ENCODE measurements at regions not wholly inside any gene's neighbourhood (a gene's known extent, or its start where the extent isn't known, plus 50 kb on each side); places are given as distances from the start of the nearest gene placed in this dataset.

DNA sequence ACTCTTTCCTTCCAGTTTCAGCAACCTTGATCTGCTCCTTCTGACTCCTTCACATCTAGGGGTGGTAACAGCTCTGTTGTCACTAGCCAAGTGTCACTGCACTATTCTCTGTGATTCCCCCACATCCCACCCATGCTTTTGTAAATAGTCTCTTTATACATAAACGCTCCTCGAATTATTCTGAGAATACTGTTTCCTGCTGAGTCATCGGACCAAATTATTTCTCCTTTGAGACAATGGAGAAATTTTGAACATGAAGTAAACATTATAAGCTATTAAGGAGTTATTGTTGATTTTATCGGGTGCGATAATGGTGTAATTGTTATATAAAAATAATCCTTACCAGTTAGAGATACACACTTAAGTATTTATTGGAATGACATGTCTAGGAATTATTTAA is 245.1 kb upstream of the RPS6KA3 start:
- DNase-seq (ENCODE audit: missing footprints), result no peak
- intact Hi-C loops (cut with DNase I), result no loop called here
- ATAC-seq, result no peak

GRCh38 chrX:20507901-20508620 is 241.4 kb upstream of the RPS6KA3 start:
- intact Hi-C loops (cut with DNase I), result no loop called here
- DNase-seq (ENCODE audit: missing footprints), result no peak
- ATAC-seq, result no peak

DNA sequence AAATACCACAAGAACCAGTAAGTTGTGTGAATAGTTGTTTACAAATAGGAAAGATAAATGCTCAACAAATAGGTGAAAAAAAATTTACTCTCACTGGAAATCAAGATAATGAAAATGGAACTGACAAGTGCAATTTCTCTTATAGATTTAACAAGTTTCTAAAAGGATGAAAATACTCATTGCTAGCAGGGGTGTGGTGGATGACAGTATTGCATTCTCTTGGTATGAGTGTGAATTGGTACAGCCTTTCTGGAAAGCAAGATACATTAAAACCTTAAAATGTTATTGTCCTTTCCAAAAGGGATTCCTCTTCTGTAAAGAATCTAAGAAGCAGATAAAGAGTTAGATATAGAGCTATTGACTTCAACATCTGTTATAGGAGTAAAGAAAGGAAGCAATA is 240.0 kb upstream of the RPS6KA3 start:
- DNase-seq (ENCODE audit: missing footprints), result no peak
- ATAC-seq, result no peak
- intact Hi-C loops (cut with DNase I), result no loop called here

- DNase-seq (ENCODE audit: missing footprints) (no peak), ATAC-seq (no peak)
- intact Hi-C loops (cut with DNase I), result no loop called here
Observed at GRCh38 chrX:20500949-20501348, 234.2 kb upstream of the RPS6KA3 start.

- intact Hi-C loops (cut with DNase I), result no loop called here
- ATAC-seq, result no peak
- DNase-seq (ENCODE audit: missing footprints), result no peak
Observed at GRCh38 chrX:20500171-20500865, 233.6 kb upstream of the RPS6KA3 start.

- DNase-seq (ENCODE audit: missing footprints) (no peak), ATAC-seq (no peak)
- intact Hi-C loops (cut with DNase I), result no loop called here
Observed at GRCh38 chrX:20499763-20500162, 233.1 kb upstream of the RPS6KA3 start.

DNA sequence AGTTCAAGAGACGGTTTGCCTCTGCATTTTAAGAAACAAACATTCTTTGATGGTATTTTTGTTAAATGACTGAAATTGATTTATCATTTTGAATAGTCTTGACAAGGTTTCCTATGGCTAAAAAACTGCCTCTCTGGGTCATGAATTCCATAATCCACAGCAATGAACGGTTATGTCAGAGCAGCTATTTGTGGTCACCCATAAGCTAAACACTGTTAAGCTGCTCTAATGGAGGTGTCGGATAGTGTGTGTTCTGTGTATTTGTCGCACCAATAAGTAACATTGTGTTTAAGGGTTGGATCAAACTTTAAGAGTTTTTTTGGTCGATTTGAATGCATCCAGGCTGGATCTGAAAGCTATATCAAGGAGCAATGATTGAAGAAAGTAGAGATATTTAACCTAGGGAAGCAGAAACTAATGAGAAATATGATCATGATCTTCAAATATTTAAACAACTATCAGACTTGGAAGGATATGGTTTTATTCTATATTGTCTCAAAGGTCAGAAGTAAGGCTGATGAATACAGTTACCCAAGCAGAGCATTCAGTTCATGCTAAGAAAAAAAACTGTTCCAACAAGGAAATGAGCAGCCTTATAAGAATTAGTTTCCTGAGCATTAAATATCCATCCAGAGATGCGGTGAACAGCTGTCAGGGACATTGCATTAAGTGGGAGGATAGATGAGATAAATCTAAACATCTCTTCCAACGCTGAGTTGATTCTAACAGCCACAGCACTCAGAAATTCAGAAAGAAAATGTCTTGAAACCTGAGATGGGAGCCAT is 232.3 kb upstream of the RPS6KA3 start:
- ATAC-seq (no peak), DNase-seq (ENCODE audit: missing footprints) (no peak)
- intact Hi-C loops (cut with DNase I), result no loop called here

DNA sequence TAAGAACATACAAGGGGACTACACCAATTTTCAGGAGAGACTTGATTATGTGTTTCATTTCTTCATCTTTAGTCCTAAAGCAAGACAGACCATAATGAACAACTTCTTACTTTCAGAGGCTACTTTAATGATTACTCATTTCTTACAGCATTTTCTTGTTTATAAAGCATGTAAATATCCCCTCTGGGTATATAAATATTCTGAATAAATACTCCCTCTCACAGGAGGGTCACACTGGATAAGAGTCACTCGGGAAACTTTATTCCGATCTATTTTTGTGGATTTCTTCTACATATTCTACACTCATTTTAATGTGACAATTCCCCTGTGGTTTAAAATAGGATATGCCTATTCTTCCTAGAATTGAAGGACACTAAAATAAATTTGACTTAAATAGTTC is 228.9 kb upstream of the RPS6KA3 start:
- intact Hi-C loops (cut with DNase I), result no loop called here
- ATAC-seq, result no peak
- no peak for DNase-seq (ENCODE audit: missing footprints)

GRCh38 chrX:20488473-20488872 is 221.8 kb upstream of the RPS6KA3 start:
- intact Hi-C loops (cut with DNase I), result no loop called here
- no peak for DNase-seq (ENCODE audit: missing footprints)

DNA sequence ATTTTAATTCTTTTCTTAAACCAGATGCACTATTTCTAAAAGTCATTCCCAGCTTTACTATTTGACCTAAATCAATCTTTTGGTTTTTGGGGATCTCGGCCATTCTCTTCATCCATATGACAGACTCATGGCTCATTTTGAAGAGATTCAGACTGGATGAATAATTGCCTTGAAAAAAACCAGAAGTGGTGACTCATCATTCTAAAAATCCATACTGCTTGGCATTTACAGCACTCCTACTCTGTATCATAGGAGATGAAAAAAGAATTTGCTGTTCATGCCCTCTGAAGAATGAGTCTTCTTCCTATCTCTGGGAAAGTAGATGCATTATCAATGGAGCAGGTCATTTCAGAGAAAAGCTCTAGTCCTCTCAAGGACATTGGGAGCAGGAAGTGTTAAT is 220.5 kb upstream of the RPS6KA3 start:
- intact Hi-C loops (cut with DNase I), result no loop called here
- DNase-seq (ENCODE audit: missing footprints) (no peak), ATAC-seq (no peak)

More at GRCh38 chrX:20488473-20488872, 221.8 kb upstream of the RPS6KA3 start:
- ATAC-seq, result no peak

DNA sequence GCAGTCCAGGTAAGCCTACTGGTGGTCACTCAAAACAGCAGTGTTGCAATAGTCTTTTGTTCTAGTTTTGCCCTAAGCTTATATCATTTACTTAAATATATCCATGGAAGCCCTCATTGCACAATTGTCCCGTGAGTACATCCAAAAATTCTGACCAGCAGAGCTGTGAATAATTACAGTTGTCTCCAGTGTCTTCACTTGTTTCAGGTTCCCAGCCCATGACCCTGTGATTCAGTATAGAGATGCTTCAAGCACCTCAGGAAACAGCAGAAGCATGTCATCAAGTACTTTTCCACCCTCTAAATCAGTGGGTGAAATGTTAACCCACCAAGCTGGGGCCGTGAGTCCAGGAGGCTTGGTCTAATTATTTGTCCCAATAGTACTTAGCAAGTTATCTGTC is 214.9 kb upstream of the RPS6KA3 start:
- no peak for DNase-seq (ENCODE audit: missing footprints)
- no peak for ATAC-seq
- intact Hi-C loops (cut with DNase I), result no loop called here

DNA sequence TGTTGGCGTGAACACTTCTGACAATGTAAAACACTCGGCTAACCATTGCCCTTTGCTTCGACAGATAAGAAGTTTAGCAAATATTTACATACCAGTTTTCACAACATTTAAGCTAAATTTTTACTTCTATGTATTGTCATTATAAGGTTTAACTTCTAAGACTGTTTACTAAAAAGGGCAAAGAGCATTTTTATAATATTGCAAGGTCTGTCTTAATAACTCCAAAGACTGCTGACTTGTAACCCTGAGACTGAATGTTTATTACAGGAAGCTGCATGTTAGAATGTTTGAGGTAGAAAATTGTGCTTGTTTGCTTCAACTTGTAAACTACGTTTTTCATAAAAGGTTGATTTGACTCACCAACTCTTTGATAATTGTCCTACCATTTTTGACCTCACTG is 213.2 kb upstream of the RPS6KA3 start:
- intact Hi-C loops (cut with DNase I), result no loop called here
- ATAC-seq, result no peak
- DNase-seq (ENCODE audit: missing footprints), result no peak

GRCh38 chrX:20479048-20479447 is 212.3 kb upstream of the RPS6KA3 start:
- DNase-seq (ENCODE audit: missing footprints) (no peak), ATAC-seq (no peak)
- intact Hi-C loops (cut with DNase I), result no loop called here

GRCh38 chrX:20477836-20478524 is 211.3 kb upstream of the RPS6KA3 start:
- ATAC-seq, result no peak
- intact Hi-C loops (cut with DNase I), result no loop called here

GRCh38 chrX:20477219-20477618 is 210.5 kb upstream of the RPS6KA3 start:
- no peak for DNase-seq (ENCODE audit: missing footprints)

More at GRCh38 chrX:20477836-20478524, 211.3 kb upstream of the RPS6KA3 start:
- no peak for DNase-seq (ENCODE audit: missing footprints)

GRCh38 chrX:20472620-20473258 is 206.0 kb upstream of the RPS6KA3 start:
- ATAC-seq, result no peak

More at GRCh38 chrX:20477219-20477618, 210.5 kb upstream of the RPS6KA3 start:
- intact Hi-C loops (cut with DNase I), result no loop called here
- no peak for ATAC-seq

DNA sequence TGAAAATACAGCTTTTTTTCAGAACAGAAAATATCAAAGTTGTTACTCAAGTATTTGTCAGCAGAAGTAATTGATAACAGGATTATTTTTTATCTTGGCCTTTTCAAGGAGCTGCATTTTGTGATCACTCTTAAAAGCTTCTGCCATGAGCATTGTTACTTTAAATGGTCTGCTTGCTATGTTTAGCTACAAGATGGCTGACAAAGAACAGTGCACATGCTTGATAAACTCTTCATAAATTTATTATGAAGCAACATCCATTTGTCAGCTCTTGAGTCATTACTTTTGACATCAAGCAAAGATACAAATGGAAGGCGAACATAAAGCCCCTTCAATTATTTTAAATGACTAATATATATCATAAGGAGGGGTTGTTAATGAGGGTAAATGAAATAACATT is 205.4 kb upstream of the RPS6KA3 start:
- no peak for ATAC-seq
- intact Hi-C loops (cut with DNase I), result no loop called here
- DNase-seq (ENCODE audit: missing footprints), result no peak

More at GRCh38 chrX:20472620-20473258, 206.0 kb upstream of the RPS6KA3 start:
- DNase-seq (ENCODE audit: missing footprints), result no peak
- intact Hi-C loops (cut with DNase I), result no loop called here

- no peak for ATAC-seq
- intact Hi-C loops (cut with DNase I), result no loop called here
- no peak for DNase-seq (ENCODE audit: missing footprints)
Observed at GRCh38 chrX:20471483-20471882, 204.8 kb upstream of the RPS6KA3 start.
